MM.1S (cell line): ENCODE measurements at regions not wholly inside any gene's neighbourhood (a gene's known extent, or its start where the extent isn't known, plus 50 kb on each side); places are given as distances from the start of the nearest gene placed in this dataset.

Experiments
- DNase-seq: peaks from one replicate; pipeline ENCODE4 v3.0.0-alpha.2; 2015
- H2AFZ ChIP-seq: fragments of 300-600 bp; sonication (generic); 2 replicates; pipeline ENCODE4 v1.6.0; 2016; ENCODE audit warnings: antibody characterized with exemption, low read length
- H3F3A ChIP-seq: fragments of 300-600 bp; sonication (generic); 2 replicates; pipeline ENCODE4 v1.6.1; 2016; ENCODE audit warnings: mild to moderate bottlenecking, antibody characterized with exemption, low read length, moderate library complexity, mixed read lengths; ENCODE audit not compliant: insufficient read depth
- H3K27ac ChIP-seq: fragments of 300-600 bp; sonication (generic); 2 replicates; pipeline ENCODE4 v1.5.1; 2016; ENCODE audit warnings: mild to moderate bottlenecking, low read length
- H3K27me3 ChIP-seq: fragments of 300-600 bp; sonication (generic); replicated peaks from 2 replicates; pipeline ENCODE4 v1.6.0; 2016; ENCODE audit warnings: low read length; ENCODE audit not compliant: insufficient read depth
- H3K36me3 ChIP-seq: fragments of 300-600 bp; sonication (generic); replicated peaks from 2 replicates; pipeline ENCODE4 v1.6.1; 2016; ENCODE audit warnings: mild to moderate bottlenecking, low read length, mixed read lengths; ENCODE audit not compliant: insufficient read depth
- H3K4me1 ChIP-seq: fragments of 300-600 bp; sonication (generic); 2 replicates; pipeline ENCODE4 v1.6.1; 2016; ENCODE audit warnings: low read length, mixed read lengths
- H3K4me2 ChIP-seq: fragments of 300-600 bp; sonication (generic); 2 replicates; pipeline ENCODE4 v1.6.0; 2016; ENCODE audit warnings: low read depth, low read length
- H3K4me3 ChIP-seq: fragments of 300-600 bp; sonication (generic); 2 replicates; pipeline ENCODE4 v1.5.1; 2016; ENCODE audit warnings: low read length, mixed read lengths
- H3K79me2 ChIP-seq: fragments of 300-600 bp; sonication (generic); 2 replicates; pipeline ENCODE4 v1.6.1; 2016; ENCODE audit warnings: mixed run types, low read length, mixed read lengths
- H3K9ac ChIP-seq: fragments of 300-600 bp; sonication (generic); 2 replicates; pipeline ENCODE4 v1.6.1; 2016; ENCODE audit warnings: low read length, mixed read lengths
- H3K9me2 ChIP-seq: fragments of 300-600 bp; sonication (generic); replicated peaks from 2 replicates; pipeline ENCODE4 v1.6.1; 2016; ENCODE audit warnings: mild to moderate bottlenecking, low read length, mixed read lengths; ENCODE audit not compliant: insufficient read depth
- H3K9me3 ChIP-seq: fragments of 300-600 bp; sonication (generic); replicated peaks from 2 replicates; pipeline ENCODE4 v1.6.1; 2016; ENCODE audit warnings: mild to moderate bottlenecking, low read length, mixed read lengths; ENCODE audit not compliant: insufficient read depth
- H4K20me1 ChIP-seq: fragments of 300-600 bp; sonication (generic); 2 replicates; pipeline ENCODE4 v1.6.1; 2016; ENCODE audit warnings: mild to moderate bottlenecking, low read length, moderate library complexity, mixed read lengths; ENCODE audit not compliant: insufficient read depth
- CTCF ChIP-seq: fragments of 300-600 bp; sonication (generic); IDR thresholded peaks from 2 replicates; pipeline ENCODE4 v1.5.1; 2016; ENCODE audit warnings: antibody characterized with exemption, low read length, mixed read lengths
- EZH2 ChIP-seq: fragments of 300-600 bp; sonication (generic); optimal IDR thresholded peaks from 2 replicates; pipeline ENCODE3; 2017; ENCODE audit warnings: low read depth, mild to moderate bottlenecking, antibody characterized with exemption, low read length, mixed read lengths
- EZH2phosphoT487 ChIP-seq: fragments of 300-600 bp; sonication (generic); IDR thresholded peaks from 2 replicates; pipeline ENCODE4 v1.6.1; 2018; ENCODE audit warnings: antibody characterized with exemption, low read length

- no peak for TF ChIP-seq EZH2phosphoT487
- TF ChIP-seq EZH2 = no peak
- TF ChIP-seq CTCF = no peak
- H3K4me1 ChIP-seq = no peaks in the 10 kb centered on the region
- H3K4me2 ChIP-seq = no peak overlapping the region
- H3K9me2 ChIP-seq = no peaks in the 10 kb centered on the region
- no peaks in the 10 kb centered on the region for H3K79me2 ChIP-seq
- peaks cover 83% of the 10 kb centered on the region for H3K27me3 ChIP-seq
- H3K9me3 ChIP-seq = no peaks in the 10 kb centered on the region
- H3K27ac ChIP-seq = no peak overlapping the region
- no peak overlapping the region for H2AFZ ChIP-seq
- H3K4me3 ChIP-seq = no peak overlapping the region
- H4K20me1 ChIP-seq = no peaks in the 10 kb centered on the region
- H3K36me3 ChIP-seq = no peaks in the 10 kb centered on the region
- no peak overlapping the region for H3K9ac ChIP-seq
- DNase-seq = no peak
- H3F3A ChIP-seq = no peaks in the 10 kb centered on the region
Observed at GRCh38 chr1:5643360-5644107, 348.7 kb downstream of the NPHP4 start.

GRCh38 chr1:5640845-5641244 lies 351.4 kb downstream of the NPHP4 start:
- Histone ChIP-seq H3F3A (no peaks in the 10 kb centered on the region), H3K9me2 (no peaks in the 10 kb centered on the region), H3K4me1 (no peaks in the 10 kb centered on the region), H2AFZ (no peak overlapping the region), H3K27me3 (peaks cover 85% of the 10 kb centered on the region), H3K27ac (no peak overlapping the region), H4K20me1 (no peaks in the 10 kb centered on the region), H3K4me2 (no peak overlapping the region), H3K9me3 (no peaks in the 10 kb centered on the region), H3K79me2 (no peaks in the 10 kb centered on the region), H3K4me3 (no peak overlapping the region), H3K9ac (no peak overlapping the region), H3K36me3 (no peaks in the 10 kb centered on the region)
- DNase-seq = no peak
- TF ChIP-seq CTCF (0 out of 2 replicates have a peak, but pooled peaks have one; percentile 11), EZH2 (no peak)

- Histone ChIP-seq H2AFZ (no peak overlapping the region), H3K9ac (no peak overlapping the region), H3K4me2 (no peak overlapping the region), H3K9me2 (no peaks in the 10 kb centered on the region), H3F3A (no peaks in the 10 kb centered on the region), H3K4me3 (no peak overlapping the region), H3K9me3 (no peaks in the 10 kb centered on the region), H3K4me1 (no peaks in the 10 kb centered on the region), H3K79me2 (no peaks in the 10 kb centered on the region), H4K20me1 (no peaks in the 10 kb centered on the region), H3K27ac (no peak overlapping the region), H3K36me3 (no peaks in the 10 kb centered on the region), H3K27me3 (peaks cover 85% of the 10 kb centered on the region)
- DNase-seq = no peak
- TF ChIP-seq CTCF (no peak), EZH2phosphoT487 (no peak), EZH2 (no peak)
Observed at GRCh38 chr1:5639106-5639722, 353.0 kb downstream of the NPHP4 start.
